Mesothelial cell of epicardium (in vitro differentiated cells): ENCODE measurements at regions not wholly inside any gene's neighbourhood (a gene's known extent, or its start where the extent isn't known, plus 50 kb on each side); places are given as distances from the start of the nearest gene placed in this dataset.

ENCODE experiments used
- DNase-seq, 2 experiments: peaks; one replicate each; pipeline ENCODE4 v3.0.0; 2021; ENCODE audit warnings: low spot score in 2 of 2; ENCODE audit not compliant: unreplicated experiment in 2 of 2
- H3K27ac Mint-ChIP-seq: 2 replicates; pipeline ENCODE4 v1.8.0; 2021; ENCODE audit warnings: mixed read lengths
- H3K27me3 Mint-ChIP-seq: 2 replicates; pipeline ENCODE4 v1.8.0; 2021; ENCODE audit warnings: low read depth, mixed read lengths
- H3K36me3 Mint-ChIP-seq: 2 replicates; pipeline ENCODE4 v1.8.0; 2021; ENCODE audit warnings: mixed read lengths
- H3K4me1 Mint-ChIP-seq: 2 replicates; pipeline ENCODE4 v1.8.0; 2021; ENCODE audit warnings: mixed read lengths
- H3K4me3 Mint-ChIP-seq: 2 replicates; pipeline ENCODE4 v1.8.0; 2021; ENCODE audit warnings: mild to moderate bottlenecking, moderate library complexity, mixed read lengths
- H3K9me3 Mint-ChIP-seq: 2 replicates; pipeline ENCODE4 v1.8.0; 2021; ENCODE audit warnings: mixed read lengths
- TF ChIP-seq, protein P1 (sequence below): fragments of 200-600 bp; sonication (generic); IDR thresholded peaks from one replicate; pipeline ENCODE4 v1.5.0; 2021; ENCODE audit warnings: antibody characterized with exemption; ENCODE audit not compliant: unreplicated experiment

DNA sequence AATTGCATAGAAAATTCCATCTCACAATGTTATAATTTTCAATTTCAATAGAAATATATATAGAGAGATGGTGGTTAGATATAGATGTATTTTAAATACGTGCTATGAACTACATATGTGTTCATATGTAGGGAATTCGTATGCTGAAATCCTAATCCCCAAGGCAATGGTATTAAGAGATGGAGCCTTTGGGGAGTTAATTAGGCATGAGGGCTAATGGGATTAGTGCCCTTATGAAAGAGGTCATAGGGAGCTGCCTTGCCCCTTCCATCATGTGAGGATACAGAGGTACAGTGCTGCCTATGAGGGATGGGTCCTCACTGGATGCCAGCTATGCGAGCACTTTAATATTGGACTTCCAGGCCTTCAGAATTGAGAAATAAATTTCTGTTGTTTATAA, 79.6 kb upstream of the CCDC54 start:
- TF ChIP-seq, protein P1, sequence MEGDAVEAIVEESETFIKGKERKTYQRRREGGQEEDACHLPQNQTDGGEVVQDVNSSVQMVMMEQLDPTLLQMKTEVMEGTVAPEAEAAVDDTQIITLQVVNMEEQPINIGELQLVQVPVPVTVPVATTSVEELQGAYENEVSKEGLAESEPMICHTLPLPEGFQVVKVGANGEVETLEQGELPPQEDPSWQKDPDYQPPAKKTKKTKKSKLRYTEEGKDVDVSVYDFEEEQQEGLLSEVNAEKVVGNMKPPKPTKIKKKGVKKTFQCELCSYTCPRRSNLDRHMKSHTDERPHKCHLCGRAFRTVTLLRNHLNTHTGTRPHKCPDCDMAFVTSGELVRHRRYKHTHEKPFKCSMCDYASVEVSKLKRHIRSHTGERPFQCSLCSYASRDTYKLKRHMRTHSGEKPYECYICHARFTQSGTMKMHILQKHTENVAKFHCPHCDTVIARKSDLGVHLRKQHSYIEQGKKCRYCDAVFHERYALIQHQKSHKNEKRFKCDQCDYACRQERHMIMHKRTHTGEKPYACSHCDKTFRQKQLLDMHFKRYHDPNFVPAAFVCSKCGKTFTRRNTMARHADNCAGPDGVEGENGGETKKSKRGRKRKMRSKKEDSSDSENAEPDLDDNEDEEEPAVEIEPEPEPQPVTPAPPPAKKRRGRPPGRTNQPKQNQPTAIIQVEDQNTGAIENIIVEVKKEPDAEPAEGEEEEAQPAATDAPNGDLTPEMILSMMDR = no peak
- Mint-ChIP-seq H3K27ac (no peak overlapping the region), H3K4me3 (no peak overlapping the region), H3K27me3 (no peaks in the 10 kb centered on the region), H3K36me3 (peaks cover 15% of the 10 kb centered on the region), H3K9me3 (peaks cover 27% of the 10 kb centered on the region), H3K4me1 (no peaks in the 10 kb centered on the region)
- no peak for DNase-seq

DNA sequence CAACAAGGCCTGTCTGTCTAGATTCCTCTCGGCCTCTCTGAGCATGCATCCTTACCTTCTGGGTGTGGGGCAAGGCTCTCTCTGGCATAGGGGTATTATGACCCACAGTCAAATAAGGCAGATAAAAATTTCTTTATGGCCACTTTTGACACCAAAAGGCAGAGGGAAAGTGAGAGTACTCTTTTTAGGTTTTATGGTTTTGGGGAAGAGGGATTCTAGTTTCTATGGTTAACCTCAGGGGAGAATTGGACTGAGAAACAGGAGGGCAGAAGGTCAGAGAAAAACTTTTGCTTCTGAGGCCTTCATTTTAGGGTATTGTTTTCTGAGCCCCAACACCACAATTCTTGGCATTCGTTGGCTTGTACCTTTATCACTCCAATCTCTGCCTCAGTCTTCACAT, 70.0 kb upstream of the CCDC54 start:
- DNase-seq = no peak
- Mint-ChIP-seq H3K9me3 (peaks cover 3% of the 10 kb centered on the region), H3K27me3 (no peaks in the 10 kb centered on the region), H3K4me1 (peaks cover 5% of the 10 kb centered on the region), H3K36me3 (no peaks in the 10 kb centered on the region), H3K4me3 (no peak overlapping the region), H3K27ac (no peak overlapping the region)
- TF ChIP-seq, protein P1 = no peak

DNA sequence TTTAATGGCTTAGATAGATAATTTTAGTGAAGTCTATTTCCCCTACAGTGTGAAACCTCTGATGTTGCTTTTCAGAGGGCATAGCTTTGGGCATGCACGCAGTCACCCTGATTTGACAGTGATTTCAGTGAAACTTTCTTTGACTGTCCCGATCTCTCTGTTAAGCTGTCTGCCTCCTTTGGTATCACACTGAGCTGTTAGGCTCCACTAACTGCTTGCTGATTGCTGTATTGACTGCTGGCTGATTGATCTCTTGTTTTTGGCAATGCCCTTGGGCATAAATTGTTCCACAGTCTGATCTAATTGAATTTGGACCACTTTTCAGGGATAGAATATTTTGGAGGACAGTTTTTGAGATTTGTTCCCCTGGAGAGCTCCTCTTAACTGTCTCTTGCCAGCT, 68.5 kb upstream of the CCDC54 start:
- Mint-ChIP-seq H3K27me3 (no peaks in the 10 kb centered on the region), H3K27ac (no peak overlapping the region), H3K4me3 (no peak overlapping the region), H3K36me3 (no peaks in the 10 kb centered on the region), H3K4me1 (peaks cover 5% of the 10 kb centered on the region), H3K9me3 (peaks cover 4% of the 10 kb centered on the region)
- TF ChIP-seq, protein P1 = no peak
- DNase-seq = no peak

DNA sequence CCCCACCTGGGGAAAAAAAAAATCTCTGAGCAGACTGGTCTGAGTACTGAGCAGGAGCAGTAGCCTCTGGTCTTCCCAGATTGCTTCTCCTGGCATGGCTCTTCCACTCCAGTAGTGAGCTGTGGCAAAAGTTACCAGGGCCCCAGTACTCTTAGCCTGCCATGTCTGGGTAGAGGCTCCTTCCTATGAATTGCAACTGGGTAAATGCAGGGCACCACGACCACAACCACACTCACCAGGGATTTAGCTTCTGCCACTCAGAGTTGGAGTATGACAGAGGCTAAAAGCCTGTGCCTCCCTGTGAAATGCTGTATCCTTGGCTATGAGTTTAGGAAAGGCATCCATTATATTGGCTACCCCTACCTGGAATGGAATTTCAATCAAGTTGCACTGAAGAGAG, 67.9 kb upstream of the CCDC54 start:
- no peaks in the 10 kb centered on the region for H3K36me3 Mint-ChIP-seq
- TF ChIP-seq, protein P1 = no peak
- no peak for DNase-seq

DNA sequence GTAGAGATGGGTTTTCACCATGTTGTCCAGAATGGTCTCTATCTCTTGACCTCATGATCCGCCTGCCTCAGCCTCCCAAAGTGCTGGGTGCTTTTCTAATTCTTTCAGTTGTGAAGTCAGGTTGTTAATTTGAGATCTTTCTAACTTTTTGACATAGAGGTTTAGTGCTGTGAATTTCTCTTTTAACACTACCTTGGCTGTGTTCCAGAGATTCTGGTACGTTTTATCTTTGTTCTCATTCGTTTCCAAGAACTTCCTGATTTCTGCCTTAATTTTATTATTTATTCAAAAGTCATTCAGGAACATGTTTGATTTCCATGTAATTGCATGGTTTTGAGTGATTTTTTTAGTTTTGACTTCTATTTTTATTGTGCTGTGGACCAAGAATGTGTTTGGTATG, 63.5 kb upstream of the CCDC54 start:
- DNase-seq = no peak
- no peaks in the 10 kb centered on the region for H3K27me3 Mint-ChIP-seq
- no peak overlapping the region for H3K4me3 Mint-ChIP-seq
- H3K27ac Mint-ChIP-seq = no peak overlapping the region
- peaks cover 2% of the 10 kb centered on the region for H3K4me1 Mint-ChIP-seq
- TF ChIP-seq, protein P1 = no peak
- no peaks in the 10 kb centered on the region for H3K36me3 Mint-ChIP-seq
- H3K9me3 Mint-ChIP-seq = peaks cover 25% of the 10 kb centered on the region

More for the DNA sequence above, 67.9 kb upstream of the CCDC54 start:
- Mint-ChIP-seq H3K27ac (no peak overlapping the region), H3K27me3 (no peaks in the 10 kb centered on the region), H3K4me1 (peaks cover 5% of the 10 kb centered on the region), H3K4me3 (no peak overlapping the region), H3K9me3 (peaks cover 9% of the 10 kb centered on the region)

DNA sequence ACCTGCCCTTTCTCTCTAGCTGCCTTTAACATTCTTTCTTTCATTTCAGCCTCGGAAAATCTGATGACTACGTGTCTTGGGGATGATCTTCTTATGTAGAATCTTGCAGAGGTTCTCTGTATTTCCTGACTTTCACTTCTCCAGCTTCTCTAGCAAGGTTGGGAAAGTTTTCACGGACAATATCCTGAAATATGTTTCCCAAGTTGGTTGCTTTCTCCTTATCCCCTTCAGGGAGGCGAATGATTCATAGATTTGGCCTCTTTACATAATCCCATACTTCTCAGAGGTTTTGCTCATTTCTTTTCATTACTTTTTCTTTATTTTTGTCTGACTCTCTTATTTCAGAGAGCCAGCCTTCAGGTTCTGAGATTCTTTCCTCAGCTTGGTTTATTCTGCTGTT, 62.1 kb upstream of the CCDC54 start:
- Mint-ChIP-seq H3K4me3 (no peak overlapping the region), H3K27me3 (no peaks in the 10 kb centered on the region), H3K4me1 (no peaks in the 10 kb centered on the region), H3K36me3 (no peaks in the 10 kb centered on the region), H3K27ac (no peak overlapping the region), H3K9me3 (peaks cover 25% of the 10 kb centered on the region)
- DNase-seq = no peak
- TF ChIP-seq, protein P1 = no peak
